ENCODE measurements at regions not wholly inside any gene's neighbourhood (a gene's known extent, or its start where the extent isn't known, plus 50 kb on each side); places are given as distances from the start of the nearest gene placed in this dataset.
A peak's percentile ranks its signal among the peaks of the same experiment; 100 is the strongest.

- Histone ChIP-seq H3K27ac (ENCODE audit: extremely low read depth, low read depth, low read length) (no peak overlapping the region), H3K9me3 (ENCODE audit: control insufficient read depth, insufficient read depth, low read depth, low read length) (no peaks in the 10 kb centered on the region), H3K36me3 (ENCODE audit: control insufficient read depth in 2 of 2, insufficient read depth in 1 of 2, low read length in 2 of 2) (no peaks in the 10 kb centered on the region), H3K4me3 (ENCODE audit: low read depth, low read length) (no peak overlapping the region), H3K4me1 (ENCODE audit: control insufficient read depth, insufficient read depth, low read length) (no peaks in the 10 kb centered on the region)
- ChIA-PET CTCF (no interaction called here), POLR2A (no interaction called here)
- TF ChIP-seq PBX3 (CRISPR knock-in tag; IDR thresholded peaks at IDR 0.05) (no peak), SETDB1 (IDR thresholded peaks at IDR 0.05; ENCODE audit: insufficient read length, low read length) (peak; percentile 38), ZNF585B (tag by site-specific recombination; IDR thresholded peaks at IDR 0.05) (peak; percentile 85)
These were observed 330.0 kb downstream of the PYDC2 start for GRCh38 chr3:191790934-191791333.

- ChIA-PET POLR2A (no interaction called here), CTCF (no interaction called here)
- Histone ChIP-seq H3K27ac (ENCODE audit: extremely low read depth, low read depth, low read length) (no peak overlapping the region), H3K4me1 (ENCODE audit: control insufficient read depth, insufficient read depth, low read length) (no peaks in the 10 kb centered on the region), H3K4me3 (ENCODE audit: low read depth, low read length) (no peak overlapping the region), H3K36me3 (ENCODE audit: control insufficient read depth in 2 of 2, insufficient read depth in 1 of 2, low read length in 2 of 2) (no peaks in the 10 kb centered on the region), H3K9me3 (ENCODE audit: control insufficient read depth, insufficient read depth, low read depth, low read length) (no peaks in the 10 kb centered on the region)
- TF ChIP-seq, protein P1, sequence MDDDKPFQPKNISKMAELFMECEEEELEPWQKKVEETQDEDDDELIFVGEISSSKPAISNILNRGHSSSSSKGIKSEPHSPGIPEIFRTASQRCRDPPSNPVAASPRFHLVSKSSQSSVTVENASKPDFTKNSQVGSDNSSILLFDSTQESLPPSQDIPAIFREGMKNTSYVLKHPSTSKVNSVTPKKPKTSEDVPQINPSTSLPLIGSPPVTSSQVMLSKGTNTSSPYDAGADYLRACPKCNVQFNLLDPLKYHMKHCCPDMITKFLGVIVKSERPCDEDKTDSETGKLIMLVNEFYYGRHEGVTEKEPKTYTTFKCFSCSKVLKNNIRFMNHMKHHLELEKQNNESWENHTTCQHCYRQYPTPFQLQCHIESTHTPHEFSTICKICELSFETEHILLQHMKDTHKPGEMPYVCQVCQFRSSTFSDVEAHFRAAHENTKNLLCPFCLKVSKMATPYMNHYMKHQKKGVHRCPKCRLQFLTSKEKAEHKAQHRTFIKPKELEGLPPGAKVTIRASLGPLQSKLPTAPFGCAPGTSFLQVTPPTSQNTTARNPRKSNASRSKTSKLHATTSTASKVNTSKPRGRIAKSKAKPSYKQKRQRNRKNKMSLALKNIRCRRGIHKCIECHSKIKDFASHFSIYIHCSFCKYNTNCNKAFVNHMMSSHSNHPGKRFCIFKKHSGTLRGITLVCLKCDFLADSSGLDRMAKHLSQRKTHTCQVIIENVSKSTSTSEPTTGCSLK (tag by site-specific recombination; IDR thresholded peaks at IDR 0.05), result no peak
- TF ChIP-seq ZNF169 (tag by site-specific recombination; IDR thresholded peaks at IDR 0.05) (no peak), BCL6B (tag by site-specific recombination; IDR thresholded peaks at IDR 0.05) (no peak), ZNF830 (tag by site-specific recombination; IDR thresholded peaks at IDR 0.05; ENCODE audit: low read depth) (no peak), SCRT2 (tag by site-specific recombination; IDR thresholded peaks at IDR 0.05) (no peak), ZNF624 (tag by site-specific recombination; IDR thresholded peaks at IDR 0.05) (no peak), ZBTB49 (tag by site-specific recombination; IDR thresholded peaks at IDR 0.05; ENCODE audit: low read depth) (no peak), ZNF2 (tag by site-specific recombination; IDR thresholded peaks at IDR 0.05) (no peak), ZNF302 (tag by site-specific recombination; IDR thresholded peaks at IDR 0.05; ENCODE audit: low read depth) (no peak), WT1 (tag by site-specific recombination; IDR thresholded peaks at IDR 0.05) (no peak), PRDM2 (tag by site-specific recombination; IDR thresholded peaks at IDR 0.05; ENCODE audit: borderline replicate concordance) (no peak), ZNF311 (tag by site-specific recombination; IDR thresholded peaks at IDR 0.05; ENCODE audit: borderline replicate concordance) (no peak), ZNF391 (tag by site-specific recombination; IDR thresholded peaks at IDR 0.05; ENCODE audit: borderline replicate concordance, low read depth) (no peak)
- TF ChIP-seq, protein P2, sequence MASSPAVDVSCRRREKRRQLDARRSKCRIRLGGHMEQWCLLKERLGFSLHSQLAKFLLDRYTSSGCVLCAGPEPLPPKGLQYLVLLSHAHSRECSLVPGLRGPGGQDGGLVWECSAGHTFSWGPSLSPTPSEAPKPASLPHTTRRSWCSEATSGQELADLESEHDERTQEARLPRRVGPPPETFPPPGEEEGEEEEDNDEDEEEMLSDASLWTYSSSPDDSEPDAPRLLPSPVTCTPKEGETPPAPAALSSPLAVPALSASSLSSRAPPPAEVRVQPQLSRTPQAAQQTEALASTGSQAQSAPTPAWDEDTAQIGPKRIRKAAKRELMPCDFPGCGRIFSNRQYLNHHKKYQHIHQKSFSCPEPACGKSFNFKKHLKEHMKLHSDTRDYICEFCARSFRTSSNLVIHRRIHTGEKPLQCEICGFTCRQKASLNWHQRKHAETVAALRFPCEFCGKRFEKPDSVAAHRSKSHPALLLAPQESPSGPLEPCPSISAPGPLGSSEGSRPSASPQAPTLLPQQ (tag by site-specific recombination; IDR thresholded peaks at IDR 0.05), result no peak
- TF ChIP-seq, protein P3, sequence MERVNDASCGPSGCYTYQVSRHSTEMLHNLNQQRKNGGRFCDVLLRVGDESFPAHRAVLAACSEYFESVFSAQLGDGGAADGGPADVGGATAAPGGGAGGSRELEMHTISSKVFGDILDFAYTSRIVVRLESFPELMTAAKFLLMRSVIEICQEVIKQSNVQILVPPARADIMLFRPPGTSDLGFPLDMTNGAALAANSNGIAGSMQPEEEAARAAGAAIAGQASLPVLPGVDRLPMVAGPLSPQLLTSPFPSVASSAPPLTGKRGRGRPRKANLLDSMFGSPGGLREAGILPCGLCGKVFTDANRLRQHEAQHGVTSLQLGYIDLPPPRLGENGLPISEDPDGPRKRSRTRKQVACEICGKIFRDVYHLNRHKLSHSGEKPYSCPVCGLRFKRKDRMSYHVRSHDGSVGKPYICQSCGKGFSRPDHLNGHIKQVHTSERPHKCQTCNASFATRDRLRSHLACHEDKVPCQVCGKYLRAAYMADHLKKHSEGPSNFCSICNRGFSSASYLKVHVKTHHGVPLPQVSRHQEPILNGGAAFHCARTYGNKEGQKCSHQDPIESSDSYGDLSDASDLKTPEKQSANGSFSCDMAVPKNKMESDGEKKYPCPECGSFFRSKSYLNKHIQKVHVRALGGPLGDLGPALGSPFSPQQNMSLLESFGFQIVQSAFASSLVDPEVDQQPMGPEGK (tag by site-specific recombination; IDR thresholded peaks at IDR 0.05), result no peak
These were observed 331.6 kb downstream of the PYDC2 start for GRCh38 chr3:191792580-191792979.

All from HEK293 (cell line).